ENCODE measurements at regions not wholly inside any gene's neighbourhood (a gene's known extent, or its start where the extent isn't known, plus 50 kb on each side); places are given as distances from the start of the nearest gene placed in this dataset.

DNA sequence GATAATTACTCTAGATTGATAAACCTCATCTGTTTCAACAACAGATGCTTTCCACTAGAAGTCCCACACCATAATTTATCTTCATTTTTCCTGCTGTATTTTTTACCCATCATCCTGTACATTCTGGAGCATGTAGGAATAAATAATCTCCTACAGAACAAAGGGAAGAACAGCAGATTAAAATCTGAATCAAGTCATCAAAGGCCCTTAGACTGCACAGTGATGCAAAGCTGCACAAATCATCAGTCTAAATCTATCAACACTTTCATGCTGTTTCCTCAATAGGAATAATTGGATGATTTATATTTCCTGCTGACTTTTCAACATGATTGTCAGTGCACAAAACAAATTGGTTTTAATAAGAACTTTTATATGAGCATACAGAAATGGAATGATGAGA lies 1143.9 kb downstream of the STIM2 start:
- TF ChIP-seq, protein P1, sequence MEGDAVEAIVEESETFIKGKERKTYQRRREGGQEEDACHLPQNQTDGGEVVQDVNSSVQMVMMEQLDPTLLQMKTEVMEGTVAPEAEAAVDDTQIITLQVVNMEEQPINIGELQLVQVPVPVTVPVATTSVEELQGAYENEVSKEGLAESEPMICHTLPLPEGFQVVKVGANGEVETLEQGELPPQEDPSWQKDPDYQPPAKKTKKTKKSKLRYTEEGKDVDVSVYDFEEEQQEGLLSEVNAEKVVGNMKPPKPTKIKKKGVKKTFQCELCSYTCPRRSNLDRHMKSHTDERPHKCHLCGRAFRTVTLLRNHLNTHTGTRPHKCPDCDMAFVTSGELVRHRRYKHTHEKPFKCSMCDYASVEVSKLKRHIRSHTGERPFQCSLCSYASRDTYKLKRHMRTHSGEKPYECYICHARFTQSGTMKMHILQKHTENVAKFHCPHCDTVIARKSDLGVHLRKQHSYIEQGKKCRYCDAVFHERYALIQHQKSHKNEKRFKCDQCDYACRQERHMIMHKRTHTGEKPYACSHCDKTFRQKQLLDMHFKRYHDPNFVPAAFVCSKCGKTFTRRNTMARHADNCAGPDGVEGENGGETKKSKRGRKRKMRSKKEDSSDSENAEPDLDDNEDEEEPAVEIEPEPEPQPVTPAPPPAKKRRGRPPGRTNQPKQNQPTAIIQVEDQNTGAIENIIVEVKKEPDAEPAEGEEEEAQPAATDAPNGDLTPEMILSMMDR (IDR thresholded peaks at IDR 0.05): no peak
- no peak for TF ChIP-seq POLR2A (IDR thresholded peaks at IDR 0.05)

All from heart left ventricle (tissue), 13 donors.